GM18507 (cell line): ENCODE measurements at regions not wholly inside any gene's neighbourhood (a gene's known extent, or its start where the extent isn't known, plus 50 kb on each side); places are given as distances from the start of the nearest gene placed in this dataset.

Experiments
- DNase-seq: peaks from one replicate; pipeline ENCODE4 v3.0.0; 2011; ENCODE audit warnings: low read depth; ENCODE audit not compliant: insufficient read length; ENCODE audit errors: extremely low spot score
- FAIRE-seq: peaks from 2 replicates; lab custom pipeline; 2011; peaks lifted over from hg19 to GRCh38; lab: Jason Lieb, UNC

DNA sequence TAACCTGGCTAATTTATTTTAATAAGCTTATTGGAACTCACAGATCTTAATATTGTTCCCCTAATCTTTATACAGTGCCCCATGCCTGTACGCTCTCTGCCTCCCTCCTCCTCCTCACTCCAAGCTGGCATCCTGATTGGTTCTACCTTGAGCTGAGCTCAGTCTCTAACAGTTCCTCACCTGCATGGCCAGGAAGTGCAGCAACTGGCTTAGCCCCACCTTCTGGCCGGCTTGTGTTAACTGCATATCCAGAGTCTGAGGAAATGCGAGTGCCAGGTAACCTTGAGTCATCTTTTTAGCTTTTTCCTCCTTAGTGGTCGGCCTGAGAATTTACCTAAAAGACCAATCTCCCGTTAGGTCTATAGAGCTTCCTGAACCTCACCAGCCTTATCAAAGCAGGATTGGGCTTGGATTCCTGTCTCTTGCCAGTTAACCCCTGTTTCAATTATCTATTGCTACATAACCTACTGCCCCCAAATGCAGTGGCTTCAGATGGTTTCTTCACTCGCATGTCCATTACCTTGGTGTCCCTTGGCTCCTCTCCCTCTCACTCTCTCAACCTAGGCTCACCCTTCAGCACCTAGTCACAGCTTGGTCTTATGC is 89.5 kb upstream of the STK39 start:
- no peak for DNase-seq
- peak; percentile 26 for FAIRE-seq

DNA sequence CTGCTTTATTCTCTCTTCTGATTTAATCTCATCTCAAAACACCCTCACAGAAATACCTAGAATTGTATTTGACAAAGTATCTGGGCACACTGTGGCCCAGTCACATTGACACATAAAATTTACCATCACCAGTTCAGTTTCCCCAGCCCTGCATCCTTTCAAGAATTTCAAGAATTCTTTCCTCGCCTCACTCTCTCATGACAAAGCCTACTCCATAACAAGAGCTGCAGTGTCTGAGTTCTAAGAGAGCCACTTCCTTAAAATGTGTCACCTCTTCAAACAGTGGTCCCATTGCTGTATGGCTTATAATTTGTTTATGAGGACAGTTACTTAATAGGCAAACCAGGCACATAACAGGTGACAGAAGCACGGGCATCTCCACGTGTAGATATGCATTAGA is 90.9 kb upstream of the STK39 start:
- no peak for FAIRE-seq
- no peak for DNase-seq

DNA sequence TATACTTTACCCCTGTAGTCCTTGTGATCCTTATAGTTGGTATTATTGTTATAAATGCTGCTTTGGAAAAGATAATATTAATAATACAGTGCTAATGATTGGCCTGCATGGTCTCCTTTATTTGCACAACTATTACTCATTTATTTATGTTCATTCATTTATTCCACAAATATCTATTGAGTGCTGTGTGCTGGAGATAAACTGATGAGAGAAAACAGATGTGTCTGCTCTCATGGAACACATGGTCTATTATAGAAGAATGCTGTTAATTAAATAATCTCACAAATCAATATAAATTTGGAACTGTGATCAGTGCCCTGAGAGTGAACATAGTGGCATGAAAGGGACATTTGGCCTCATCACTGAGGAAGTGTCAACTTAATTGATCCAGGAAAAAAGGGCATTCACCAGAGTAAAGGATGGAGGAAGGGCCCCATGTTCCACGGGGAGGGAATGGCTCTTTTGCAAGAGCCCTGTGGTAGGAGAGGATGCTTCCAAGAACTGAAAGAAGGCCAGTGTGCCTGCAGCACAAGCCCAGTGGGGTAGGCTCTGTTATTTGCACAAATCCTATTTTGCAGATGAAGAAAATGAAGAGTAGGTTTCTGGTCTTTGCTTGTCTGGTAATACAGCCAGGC is 91.5 kb upstream of the STK39 start:
- DNase-seq (no peak), FAIRE-seq (no peak)

GRCh38 chr2:168340931-168341330 is 93.5 kb upstream of the STK39 start:
- no peak for DNase-seq
- FAIRE-seq = no peak

- DNase-seq (no peak), FAIRE-seq (no peak)
Observed at GRCh38 chr2:168343586-168343985, 96.2 kb upstream of the STK39 start.

DNA sequence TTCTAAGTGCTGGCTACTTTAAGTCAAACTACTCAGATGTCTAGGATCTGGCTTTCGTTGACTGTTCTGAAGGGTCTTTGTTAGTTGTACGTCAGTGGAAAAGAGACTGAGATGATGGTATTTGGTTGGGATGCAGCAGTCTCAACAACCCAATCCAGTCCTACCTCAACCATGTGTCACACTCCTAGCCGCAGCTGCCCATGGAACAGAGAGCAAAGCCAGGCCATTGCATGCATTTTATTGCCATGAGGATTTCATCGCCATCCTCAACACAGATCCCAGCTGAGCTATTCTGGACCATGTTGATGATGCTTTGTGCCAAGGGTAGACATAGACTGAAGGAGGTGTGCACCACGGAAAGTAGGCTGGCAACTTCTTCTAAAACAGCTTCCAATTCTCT is 97.3 kb upstream of the STK39 start:
- FAIRE-seq = no peak
- DNase-seq = no peak

DNA sequence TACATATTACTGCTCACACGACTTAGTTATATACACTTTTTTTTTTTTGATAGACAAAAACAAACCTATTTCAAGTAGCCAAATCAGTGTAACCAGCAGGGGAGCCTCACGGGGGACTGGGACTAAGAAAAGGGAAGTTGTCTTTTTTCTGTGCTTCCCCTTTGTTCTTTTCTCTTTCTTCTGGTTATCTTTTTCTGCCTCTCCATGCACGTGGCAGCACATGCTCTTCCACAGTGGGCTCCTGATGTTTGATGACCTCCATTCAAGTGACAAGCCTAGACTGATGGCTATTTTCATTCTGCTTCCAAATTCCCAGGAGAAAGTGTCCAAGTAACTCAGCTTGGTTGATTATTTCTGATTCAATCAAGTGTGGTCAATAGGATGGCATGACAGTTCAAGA is 98.2 kb upstream of the STK39 start:
- no peak for DNase-seq
- no peak for FAIRE-seq

GRCh38 chr2:168346725-168347477 is 99.5 kb upstream of the STK39 start:
- DNase-seq = peak; percentile 36
- peak; percentile 87 for FAIRE-seq

GRCh38 chr2:168348076-168348475 is 100.7 kb upstream of the STK39 start:
- peak; percentile 54 for FAIRE-seq

GRCh38 chr2:168350380-168350779 is 103.0 kb upstream of the STK39 start:
- FAIRE-seq (no peak), DNase-seq (no peak)

More at GRCh38 chr2:168348076-168348475, 100.7 kb upstream of the STK39 start:
- DNase-seq = no peak

GRCh38 chr2:168353251-168353650 is 102.8 kb upstream of the CERS6 start:
- FAIRE-seq (no peak), DNase-seq (no peak)

DNA sequence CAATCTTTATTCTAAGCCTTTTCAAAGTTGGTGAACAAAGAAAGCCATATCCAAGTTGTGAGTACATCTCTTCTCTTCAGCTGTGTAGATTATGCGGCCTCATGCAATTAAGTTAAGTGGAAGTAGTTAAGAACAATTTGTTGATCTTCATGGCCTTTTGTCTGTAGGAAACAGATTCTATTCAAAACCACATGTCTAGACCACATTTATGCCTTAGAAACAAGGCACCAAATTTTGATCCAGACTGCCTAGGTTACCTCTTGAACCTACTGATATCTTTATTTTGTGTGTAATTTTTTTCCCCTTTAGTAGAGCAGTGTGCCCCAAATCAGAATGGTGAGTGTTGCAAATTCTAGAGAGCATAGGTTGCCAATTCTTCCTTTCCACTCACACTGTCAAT is 101.6 kb upstream of the CERS6 start:
- DNase-seq (no peak), FAIRE-seq (no peak)

DNA sequence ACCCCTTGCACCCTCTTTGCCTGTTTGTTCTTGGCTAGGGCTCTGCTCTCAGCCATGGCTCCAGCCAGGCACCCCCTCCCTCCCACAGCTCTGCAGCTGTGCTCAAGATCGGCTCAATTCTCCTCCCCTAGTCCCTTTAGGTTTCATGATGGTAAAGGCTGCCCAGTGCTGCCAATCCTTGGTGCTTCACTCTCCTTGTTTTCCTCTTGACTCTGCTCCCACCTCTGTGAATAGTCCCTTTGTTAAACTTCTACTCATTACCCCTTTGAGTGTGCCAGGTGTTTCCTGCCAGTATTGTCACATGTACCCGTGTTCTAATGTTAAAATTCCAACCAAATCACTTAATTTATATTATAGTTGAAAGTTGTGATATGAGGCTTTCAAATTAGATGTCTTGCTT is 101.0 kb upstream of the CERS6 start:
- DNase-seq (no peak), FAIRE-seq (peak; percentile 38)

- no peak for FAIRE-seq
- no peak for DNase-seq
Observed at GRCh38 chr2:168355779-168356476, 100.1 kb upstream of the CERS6 start.

GRCh38 chr2:168356477-168356835 is 99.6 kb upstream of the CERS6 start:
- DNase-seq (no peak), FAIRE-seq (no peak)

DNA sequence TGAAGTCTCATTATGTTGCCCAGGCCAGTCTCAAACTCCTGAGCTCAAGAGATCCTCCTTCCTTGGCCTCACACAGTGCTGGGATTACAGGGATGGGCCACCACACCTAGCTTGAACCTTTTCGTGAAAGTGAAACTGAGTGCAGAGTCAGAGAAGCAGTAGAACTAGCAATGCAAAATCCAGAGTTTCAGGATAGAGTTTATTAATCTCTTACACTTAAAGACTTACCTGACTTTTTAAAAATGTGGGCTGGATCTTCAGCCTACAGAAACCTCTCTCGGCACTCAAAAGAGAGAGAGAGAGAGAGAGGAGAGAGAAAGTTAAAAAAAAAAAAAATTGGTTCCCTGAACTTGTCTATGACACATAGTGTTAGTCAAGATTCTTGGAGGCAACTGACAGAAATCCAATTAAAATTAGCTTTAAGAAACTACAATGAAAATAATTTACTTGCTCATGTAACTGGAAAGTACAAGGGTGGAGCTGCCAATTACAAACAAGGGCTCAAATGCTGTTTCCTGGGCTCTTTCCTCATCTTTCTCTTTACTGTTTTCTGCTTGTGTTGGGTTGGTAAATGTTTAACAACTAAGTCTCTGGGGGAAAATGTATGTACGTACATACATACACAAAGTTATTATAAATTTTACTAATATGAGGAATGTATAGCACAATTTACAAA is 98.1 kb upstream of the CERS6 start:
- FAIRE-seq (peak; percentile 65), DNase-seq (no peak)

GRCh38 chr2:168359082-168359481 is 97.0 kb upstream of the CERS6 start:
- DNase-seq = no peak
- FAIRE-seq = peak; percentile 54

DNA sequence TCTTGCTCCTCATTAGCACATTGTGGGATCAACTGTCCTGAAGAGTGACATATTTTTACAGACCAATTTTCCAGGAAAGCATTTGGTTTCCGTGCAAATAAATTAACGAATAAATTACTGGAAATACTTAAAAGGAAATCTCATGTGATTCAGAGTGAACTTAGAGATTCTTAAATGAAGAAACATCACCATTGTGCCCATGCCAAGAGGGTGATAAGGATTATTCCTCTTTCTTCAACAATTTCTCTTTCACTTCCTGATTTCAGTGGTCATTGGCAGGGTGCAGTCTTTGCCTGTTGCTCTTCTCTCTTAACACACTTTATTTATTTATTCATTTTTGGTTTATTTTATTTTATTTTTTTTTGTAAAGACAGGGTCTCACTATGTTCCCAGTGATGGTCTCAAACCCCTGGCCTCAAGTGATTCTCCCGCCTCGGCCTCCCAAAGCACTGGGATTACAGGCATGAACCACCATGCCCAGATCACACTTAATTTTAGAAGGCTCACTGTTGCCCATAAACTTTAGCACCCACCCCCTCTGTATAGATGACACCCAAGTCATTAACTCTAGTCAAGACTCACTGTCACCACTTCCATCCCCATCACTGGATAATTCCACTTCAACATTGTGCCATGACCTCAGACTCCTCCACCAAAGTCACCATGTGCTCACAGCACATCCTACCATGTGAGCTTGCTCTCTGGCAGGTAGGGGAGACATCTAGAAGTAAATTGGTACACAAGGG is 92.6 kb upstream of the CERS6 start:
- peak; percentile 29 for FAIRE-seq
- DNase-seq = no peak

DNA sequence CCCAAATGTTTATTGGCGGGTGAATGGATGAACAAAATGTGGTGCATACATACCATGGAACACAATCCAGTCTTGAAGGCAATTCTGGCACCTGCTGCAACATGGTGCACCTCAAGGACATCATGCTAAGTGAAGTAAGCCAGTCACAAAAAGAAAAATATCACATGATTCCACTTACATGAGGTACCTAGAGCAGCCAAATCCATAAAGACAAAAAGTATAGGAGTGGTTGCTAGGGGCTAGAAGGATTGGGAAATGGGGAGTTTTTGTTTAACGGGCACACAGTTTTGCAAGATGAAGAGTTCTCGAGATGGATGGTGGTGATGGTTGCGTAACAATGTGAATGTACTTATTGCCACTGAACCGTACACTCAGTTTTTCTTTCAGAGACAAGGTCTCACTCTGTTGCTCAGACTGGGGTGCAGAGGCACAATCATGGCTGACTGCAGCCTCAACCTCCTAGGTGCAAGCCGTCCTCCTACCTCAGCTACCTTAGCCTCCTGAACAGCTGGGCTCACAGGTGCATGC is 90.9 kb upstream of the CERS6 start:
- no peak for DNase-seq
- FAIRE-seq = no peak
